ENCODE measurements at regions not wholly inside any gene's neighbourhood (a gene's known extent, or its start where the extent isn't known, plus 50 kb on each side); places are given as distances from the start of the nearest gene placed in this dataset.

GRCh38 chr2:163838890-163839289, 103.1 kb upstream of the FIGN start:
- DNase-seq (ENCODE audit: low read depth): no peak
- TF ChIP-seq CTCF (IDR thresholded peaks at IDR 0.05; ENCODE audit: low read length, missing control alignments): no peak
- no peak overlapping the region for H3K4me3 ChIP-seq (replicated peaks; ENCODE audit: low read depth, low read length)

- no peak overlapping the region for H3K4me3 ChIP-seq (replicated peaks; ENCODE audit: low read depth, low read length)
- no peak for DNase-seq (ENCODE audit: low read depth)
- no peak for TF ChIP-seq CTCF (IDR thresholded peaks at IDR 0.05; ENCODE audit: low read length, missing control alignments)
Measured at GRCh38 chr2:163836167-163836566, 100.4 kb upstream of the FIGN start.

GRCh38 chr2:163834841-163835240, 99.0 kb upstream of the FIGN start:
- no peak overlapping the region for H3K4me3 ChIP-seq (replicated peaks; ENCODE audit: low read depth, low read length)
- TF ChIP-seq CTCF (IDR thresholded peaks at IDR 0.05; ENCODE audit: low read length, missing control alignments): no peak
- no peak for DNase-seq (ENCODE audit: low read depth)

GRCh38 chr2:163834221-163834620, 98.4 kb upstream of the FIGN start:
- TF ChIP-seq CTCF (IDR thresholded peaks at IDR 0.05; ENCODE audit: low read length, missing control alignments): no peak
- no peak for DNase-seq (ENCODE audit: low read depth)
- H3K4me3 ChIP-seq (replicated peaks; ENCODE audit: low read depth, low read length): no peak overlapping the region

GRCh38 chr2:163828771-163829170, 93.0 kb upstream of the FIGN start:
- no peak for TF ChIP-seq CTCF (IDR thresholded peaks at IDR 0.05; ENCODE audit: low read length, missing control alignments)
- no peak for DNase-seq (ENCODE audit: low read depth)
- H3K4me3 ChIP-seq (replicated peaks; ENCODE audit: low read depth, low read length): no peak overlapping the region

GRCh38 chr2:163822033-163822432, 86.2 kb upstream of the FIGN start:
- no peak for TF ChIP-seq CTCF (IDR thresholded peaks at IDR 0.05; ENCODE audit: low read length, missing control alignments)
- DNase-seq (ENCODE audit: low read depth): no peak
- no peak overlapping the region for H3K4me3 ChIP-seq (replicated peaks; ENCODE audit: low read depth, low read length)

- DNase-seq (ENCODE audit: low read depth): no peak
- no peak for TF ChIP-seq CTCF (IDR thresholded peaks at IDR 0.05; ENCODE audit: low read length, missing control alignments)
- no peak overlapping the region for H3K4me3 ChIP-seq (replicated peaks; ENCODE audit: low read depth, low read length)
Measured at GRCh38 chr2:163812926-163813520, 77.2 kb upstream of the FIGN start.
